Naive thymus-derived CD4-positive, alpha-beta T cell (primary cell): ENCODE measurements at regions not wholly inside any gene's neighbourhood (a gene's known extent, or its start where the extent isn't known, plus 50 kb on each side); places are given as distances from the start of the nearest gene placed in this dataset.

Source experiments
- ATAC-seq: fragments of 150-1000 bp; cut with Tn5 transposase; 2 replicates; pipeline ENCODE4 v1.10.0; 2021; ENCODE audit warnings: mild to moderate bottlenecking, moderate library complexity
- CTCF ChIA-PET: fragments of 350-600 bp; sonication (Branson Sonifier 250); formaldehyde crosslinking; loops from one replicate; lab custom pipeline; 2021; ENCODE audit warnings: antibody characterized with exemption; lab: Charles Lee
- POLR2A ChIA-PET: fragments of 350-600 bp; sonication (Branson Sonifier 250); formaldehyde crosslinking; loops from one replicate; lab custom pipeline; 2021; ENCODE audit warnings: antibody characterized with exemption, inconsistent platforms; lab: Charles Lee
- DNase-seq, 9 donors: peaks; one replicate each; pipeline versions ENCODE4 v3.0.0 to v3.0.0-alpha.2; 2020 to 2022; ENCODE audit warnings: mixed read lengths in 1 of 9
- H3K27ac ChIP-seq: one replicate; pipeline ENCODE4 v1.7.0; 2013; ENCODE audit warnings: mild to moderate bottlenecking, low read depth, low read length, moderate library complexity
- H3K27me3 ChIP-seq, 2 donors: one replicate each; pipeline ENCODE4 v1.7.0; 2013; ENCODE audit warnings: low read length in 2 of 2, mild to moderate bottlenecking in 2 of 2, moderate library complexity in 2 of 2; ENCODE audit not compliant: control insufficient read depth in 2 of 2, insufficient read depth in 2 of 2
- H3K36me3 ChIP-seq, 3 experiments: 1 replicate in 2 of 3; 2 replicates in 1 of 3; pipeline ENCODE4 v1.7.0; 2013; ENCODE audit warnings: low read length in 3 of 3, mild to moderate bottlenecking in 3 of 3, moderate library complexity in 1 of 3; ENCODE audit not compliant: insufficient read depth in 3 of 3, control insufficient read depth in 2 of 3
- H3K4me1 ChIP-seq, 2 donors: one replicate each; pipeline ENCODE4 v1.7.0; 2013; ENCODE audit warnings: low read length in 2 of 2, mild to moderate bottlenecking in 2 of 2, moderate library complexity in 1 of 2; ENCODE audit not compliant: control insufficient read depth in 2 of 2, insufficient read depth in 2 of 2
- H3K4me3 ChIP-seq: 2 replicates; pipeline ENCODE4 v1.7.0; 2013; ENCODE audit warnings: mild to moderate bottlenecking, low read length
- H3K9me3 ChIP-seq, 3 experiments: 1 replicate in 2 of 3; 2 replicates in 1 of 3; pipeline ENCODE4 v1.7.0; 2013; ENCODE audit warnings: low read length in 3 of 3; ENCODE audit not compliant: control insufficient read depth in 2 of 3
- H3K27ac Mint-ChIP-seq, 9 donors: one replicate each; pipeline ENCODE4 v1.8.0; 2020 to 2022; ENCODE audit warnings: mixed read lengths in 9 of 9, mild to moderate bottlenecking in 8 of 9, moderate library complexity in 5 of 9, inconsistent platforms in 2 of 9
- H3K27me3 Mint-ChIP-seq, 5 donors: one replicate each; pipeline ENCODE4 v1.8.0; 2021 to 2022; ENCODE audit warnings: mixed read lengths in 5 of 5, mild to moderate bottlenecking in 1 of 5
- H3K36me3 Mint-ChIP-seq, 5 donors: one replicate each; pipeline ENCODE4 v1.8.0; 2020 to 2022; ENCODE audit warnings: mixed read lengths in 5 of 5, mild to moderate bottlenecking in 3 of 5, inconsistent platforms in 1 of 5
- H3K4me1 Mint-ChIP-seq, 7 donors: one replicate each; pipeline ENCODE4 v1.8.0; 2020 to 2022; ENCODE audit warnings: mixed read lengths in 7 of 7, mild to moderate bottlenecking in 3 of 7, inconsistent platforms in 1 of 7
- H3K4me3 Mint-ChIP-seq, 10 donors: one replicate each; pipeline ENCODE4 v1.8.0; 2020 to 2022; ENCODE audit warnings: mild to moderate bottlenecking in 10 of 10, mixed read lengths in 10 of 10, moderate library complexity in 6 of 10, inconsistent platforms in 2 of 10
- H3K9me3 Mint-ChIP-seq, 11 donors: one replicate each; pipeline ENCODE4 v1.8.0; 2020 to 2022; ENCODE audit warnings: mixed read lengths in 11 of 11, mild to moderate bottlenecking in 4 of 11, inconsistent platforms in 1 of 11, moderate library complexity in 1 of 11
- intact Hi-C, 2 donors: fragments of 100-400 bp; cut with micrococcal nuclease; formaldehyde crosslinking; loops; one replicate each; pipeline ENCODE4 v1.15.1; 2023

DNA sequence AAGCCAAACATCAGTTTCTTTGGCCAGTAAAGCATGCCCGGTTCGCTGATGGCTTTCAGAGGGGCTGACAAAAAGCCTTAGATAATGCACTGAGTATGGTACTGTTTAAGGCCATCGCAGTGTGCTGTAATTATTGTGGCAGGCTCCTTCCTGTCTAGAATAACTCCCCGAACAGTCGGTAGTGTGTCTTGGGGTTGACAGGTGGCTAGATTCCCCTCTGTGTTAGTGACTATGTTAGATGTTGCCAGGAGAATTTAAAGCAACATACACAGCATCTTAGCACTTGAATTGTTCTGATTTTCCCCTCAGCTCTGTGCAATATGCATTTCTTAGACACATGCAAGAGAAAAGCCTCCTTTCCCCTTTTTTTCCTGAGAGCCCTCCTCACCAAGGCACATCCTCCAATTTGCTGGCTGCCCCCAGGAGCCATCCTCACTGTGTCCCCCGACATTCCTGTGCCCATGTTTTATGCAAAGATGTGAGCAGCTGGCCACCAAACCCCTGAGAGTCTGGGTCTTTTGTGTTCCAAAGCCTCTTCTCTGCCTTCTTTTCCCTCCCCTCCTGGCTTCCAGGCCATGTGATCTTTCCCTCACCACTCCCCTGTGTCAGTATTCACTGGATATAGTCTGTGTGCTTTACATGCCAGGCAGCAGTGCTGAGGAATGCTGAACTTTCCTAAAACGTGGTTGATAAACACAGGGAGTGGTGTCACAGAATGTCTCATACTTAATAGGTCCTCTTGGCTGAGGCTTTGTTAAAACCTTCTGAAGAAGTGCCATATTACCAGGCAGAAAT, 331.5 kb downstream of the HRH4 start:
- peaks cover 4 to 24% (median 6%) of the 10 kb centered on the region in 5 donors for H3K27me3 Mint-ChIP-seq
- H3K4me1 ChIP-seq = no peaks in the 10 kb centered on the region
- CTCF ChIA-PET = no interaction called here

DNA sequence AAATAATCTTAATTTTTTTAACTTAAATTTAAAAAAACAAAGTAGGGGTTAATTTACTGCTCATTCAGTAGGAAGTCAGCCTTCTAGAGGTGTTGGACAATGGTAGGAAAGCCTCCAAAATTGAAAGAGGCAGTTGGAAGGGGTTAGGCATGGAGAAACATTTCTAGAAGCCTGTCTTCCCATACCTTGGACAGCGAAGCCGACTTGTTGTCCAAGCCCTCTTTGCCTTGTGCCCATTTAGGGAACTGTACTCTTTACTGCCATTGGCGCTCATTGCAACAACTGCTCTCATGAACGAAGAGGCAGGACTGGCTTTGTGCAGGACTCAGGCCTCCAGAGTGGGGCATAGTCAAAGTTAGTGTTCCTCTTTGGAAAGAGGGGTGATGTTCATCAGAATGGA, 333.3 kb downstream of the HRH4 start:
- Mint-ChIP-seq H3K27ac (no peak overlapping the region), H3K9me3 (peaks cover 0 to 10% (median 2%) of the 10 kb centered on the region in 11 donors), H3K27me3 (peaks cover 4 to 24% (median 8%) of the 10 kb centered on the region in 5 donors), H3K4me3 (no peak overlapping the region), H3K4me1 (no peaks in the 10 kb centered on the region), H3K36me3 (no peaks in the 10 kb centered on the region)
- intact Hi-C loops = no loop called here
- Histone ChIP-seq H3K27me3 (no peaks in the 10 kb centered on the region), H3K9me3 (no peaks in the 10 kb centered on the region), H3K4me1 (no peaks in the 10 kb centered on the region), H3K27ac (no peak overlapping the region), H3K4me3 (no peak overlapping the region), H3K36me3 (no peaks in the 10 kb centered on the region)
- DNase-seq (no peak), ATAC-seq (no peak)
- ChIA-PET POLR2A (no interaction called here), CTCF (no interaction called here)

More for the DNA sequence above, 331.5 kb downstream of the HRH4 start:
- Histone ChIP-seq H3K4me3 (no peak overlapping the region), H3K27ac (no peak overlapping the region), H3K36me3 (no peaks in the 10 kb centered on the region), H3K27me3 (no peaks in the 10 kb centered on the region), H3K9me3 (no peaks in the 10 kb centered on the region)
- no peak for DNase-seq
- H3K9me3 Mint-ChIP-seq = peaks cover 0 to 19% (median 3%) of the 10 kb centered on the region in 11 donors
- H3K27ac Mint-ChIP-seq = no peak overlapping the region
- intact Hi-C loops = no loop called here
- POLR2A ChIA-PET = no interaction called here
- ATAC-seq = no peak
- no peak overlapping the region for H3K4me3 Mint-ChIP-seq
- no peaks in the 10 kb centered on the region for H3K36me3 Mint-ChIP-seq
- no peaks in the 10 kb centered on the region for H3K4me1 Mint-ChIP-seq

DNA sequence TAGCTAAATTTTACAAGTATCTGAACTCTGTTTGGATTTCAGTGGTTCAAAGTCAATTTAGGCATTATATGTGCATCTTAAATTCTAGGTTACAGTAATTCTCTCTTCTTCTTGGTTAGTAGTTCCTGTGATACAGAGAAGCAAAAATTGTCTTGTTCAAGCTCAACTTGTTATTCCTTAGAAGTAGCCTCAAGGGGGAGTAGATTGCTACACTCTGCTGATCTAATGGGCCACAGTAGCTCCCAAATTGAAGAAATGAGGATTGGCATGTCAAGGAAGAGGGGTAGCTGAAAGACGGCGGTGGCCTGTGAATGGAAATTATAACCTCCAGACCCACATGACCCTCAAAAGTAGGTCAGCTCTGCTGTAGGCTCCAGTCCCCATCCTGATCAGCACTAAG, 334.7 kb downstream of the HRH4 start:
- POLR2A ChIA-PET = no interaction called here
- Mint-ChIP-seq H3K27me3 (peaks cover 4 to 35% (median 15%) of the 10 kb centered on the region in 5 donors), H3K9me3 (peaks cover 0 to 6% (median 0%) of the 10 kb centered on the region in 11 donors), H3K4me3 (no peak overlapping the region), H3K27ac (no peak overlapping the region), H3K4me1 (no peaks in the 10 kb centered on the region), H3K36me3 (no peaks in the 10 kb centered on the region)
- H3K4me1 ChIP-seq = no peaks in the 10 kb centered on the region
- H3K27me3 ChIP-seq = no peaks in the 10 kb centered on the region
- no peak overlapping the region for H3K4me3 ChIP-seq
- CTCF ChIA-PET = no interaction called here
- H3K27ac ChIP-seq = no peak overlapping the region
- intact Hi-C loops = no loop called here
- H3K36me3 ChIP-seq = no peaks in the 10 kb centered on the region
- ATAC-seq (no peak), DNase-seq (no peak)
- no peaks in the 10 kb centered on the region for H3K9me3 ChIP-seq

DNA sequence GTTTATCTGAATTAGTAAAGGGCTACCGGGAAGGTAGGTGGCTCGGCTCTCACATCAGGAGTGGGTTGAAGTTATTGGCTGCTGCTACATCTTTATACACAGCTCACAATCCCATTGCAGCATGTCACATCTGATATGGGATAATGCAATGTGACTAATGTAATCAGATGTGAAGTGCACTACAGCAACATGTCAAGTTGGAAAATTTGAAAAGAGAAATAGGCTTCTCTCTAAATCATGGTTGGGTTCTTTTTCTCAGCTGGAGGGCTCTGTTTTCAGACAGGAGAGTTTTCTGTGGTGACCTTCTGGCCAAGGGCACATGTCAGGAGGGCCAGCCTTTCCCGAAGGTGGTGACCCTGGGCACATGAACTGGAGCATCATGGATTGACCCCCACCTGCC, 337.5 kb downstream of the HRH4 start:
- H3K27ac ChIP-seq = no peak overlapping the region
- H3K36me3 Mint-ChIP-seq = no peaks in the 10 kb centered on the region
- H3K27ac Mint-ChIP-seq = no peak overlapping the region
- ChIA-PET CTCF (interaction anchor here (0.7 kb wide), 2 partner anchors 18 to 336 kb away, joined by 3 read pairs; no protein-coding TSS in a partner anchor), POLR2A (no interaction called here)
- H3K9me3 Mint-ChIP-seq = peaks cover 0 to 6% (median 0%) of the 10 kb centered on the region in 11 donors
- no peak for ATAC-seq
- H3K4me3 Mint-ChIP-seq = no peak overlapping the region
- H3K4me1 Mint-ChIP-seq = no peaks in the 10 kb centered on the region
- no peak overlapping the region for H3K4me3 ChIP-seq
- H3K9me3 ChIP-seq = no peaks in the 10 kb centered on the region
- no peaks in the 10 kb centered on the region for H3K27me3 ChIP-seq
- no peaks in the 10 kb centered on the region for H3K4me1 ChIP-seq
- H3K36me3 ChIP-seq = no peaks in the 10 kb centered on the region
- intact Hi-C loops = no loop called here
- DNase-seq = no peak
- peaks cover 0 to 30% (median 12%) of the 10 kb centered on the region in 5 donors for H3K27me3 Mint-ChIP-seq

DNA sequence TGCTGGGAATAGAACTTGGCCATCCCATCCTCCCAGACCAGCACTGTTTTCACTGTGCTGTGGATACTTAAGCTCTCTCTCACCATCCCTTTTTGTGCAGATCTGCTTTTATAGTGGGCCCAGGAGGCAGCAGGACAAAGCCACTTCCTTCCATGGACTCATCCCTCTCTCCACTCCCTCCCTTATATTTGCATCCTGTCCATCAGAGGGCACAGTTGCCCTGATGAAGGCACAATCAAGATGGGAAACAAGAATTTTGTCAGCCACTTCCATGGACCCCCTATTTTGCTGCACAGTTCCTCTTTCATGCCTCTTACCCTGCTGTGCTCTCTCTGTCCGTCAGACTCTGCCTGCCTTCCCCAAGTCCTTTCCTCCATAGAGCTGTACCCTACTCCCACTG, 338.7 kb downstream of the HRH4 start:
- CTCF ChIA-PET = no interaction called here
- Mint-ChIP-seq H3K36me3 (no peaks in the 10 kb centered on the region), H3K9me3 (peaks cover 0 to 6% (median 0%) of the 10 kb centered on the region in 11 donors), H3K4me3 (no peak overlapping the region), H3K27me3 (peaks cover 0 to 30% (median 12%) of the 10 kb centered on the region in 5 donors), H3K27ac (no peak overlapping the region), H3K4me1 (no peaks in the 10 kb centered on the region)
- DNase-seq = no peak
- Histone ChIP-seq H3K27ac (no peak overlapping the region), H3K27me3 (no peaks in the 10 kb centered on the region), H3K4me1 (no peaks in the 10 kb centered on the region), H3K9me3 (no peaks in the 10 kb centered on the region), H3K36me3 (no peaks in the 10 kb centered on the region), H3K4me3 (no peak overlapping the region)
- POLR2A ChIA-PET = no interaction called here
- intact Hi-C loops = no loop called here
- no peak for ATAC-seq

DNA sequence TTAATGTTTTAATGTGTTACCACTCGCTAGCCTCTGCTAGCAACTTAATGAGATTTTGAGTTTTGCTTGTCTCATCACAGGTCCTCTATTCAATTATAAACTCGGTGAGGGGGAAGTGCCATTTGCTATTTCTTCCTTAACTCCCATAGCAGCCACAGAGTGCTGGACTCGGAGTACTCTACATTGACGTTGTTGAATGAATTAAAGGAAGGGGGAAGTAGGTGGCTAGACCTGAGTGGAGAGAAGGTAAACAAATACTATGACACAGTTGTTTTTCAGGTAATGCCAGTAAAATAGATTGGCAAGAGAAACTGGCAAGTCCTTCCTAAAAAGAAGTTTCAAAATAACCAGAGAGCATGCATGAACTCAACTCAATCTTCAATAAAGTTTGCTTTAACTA, 339.3 kb downstream of the HRH4 start:
- no peak for ATAC-seq
- Histone ChIP-seq H3K4me3 (no peak overlapping the region), H3K9me3 (no peaks in the 10 kb centered on the region), H3K27me3 (no peaks in the 10 kb centered on the region), H3K27ac (no peak overlapping the region), H3K36me3 (no peaks in the 10 kb centered on the region), H3K4me1 (no peaks in the 10 kb centered on the region)
- Mint-ChIP-seq H3K4me1 (no peaks in the 10 kb centered on the region), H3K36me3 (no peaks in the 10 kb centered on the region), H3K9me3 (peaks cover 0 to 6% (median 0%) of the 10 kb centered on the region in 11 donors), H3K4me3 (no peak overlapping the region), H3K27ac (no peak overlapping the region), H3K27me3 (peaks cover 0 to 30% (median 12%) of the 10 kb centered on the region in 5 donors)
- ChIA-PET POLR2A (no interaction called here), CTCF (no interaction called here)
- intact Hi-C loops = no loop called here
- DNase-seq = no peak

DNA sequence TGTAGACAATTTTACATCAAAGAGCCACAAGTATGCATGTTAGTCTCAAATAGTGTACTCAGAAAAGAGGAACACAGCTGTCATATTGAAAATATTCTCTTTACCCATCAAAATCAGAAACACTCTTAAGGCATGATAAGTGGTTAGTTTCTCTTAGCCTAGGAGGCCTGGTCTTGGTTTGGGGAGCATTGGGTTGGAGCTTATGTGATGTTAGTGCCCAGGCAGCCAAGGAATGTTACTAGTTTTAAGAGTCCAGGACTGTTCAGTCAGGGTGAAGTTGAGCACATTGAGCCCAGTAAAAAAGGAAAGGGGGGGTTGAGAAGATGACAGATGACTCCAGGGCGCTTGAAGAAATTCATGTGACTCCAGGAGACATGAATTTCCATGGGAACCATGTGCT, 340.6 kb downstream of the HRH4 start:
- no peak overlapping the region for H3K27ac Mint-ChIP-seq
- ChIA-PET CTCF (no interaction called here), POLR2A (no interaction called here)
- H3K27me3 Mint-ChIP-seq = peaks cover 0 to 23% (median 9%) of the 10 kb centered on the region in 5 donors
- intact Hi-C loops = no loop called here
- peak overlapping the region in 1 of 10 donors; percentile 20 for H3K4me3 Mint-ChIP-seq
- ATAC-seq (no peak), DNase-seq (no peak)
- H3K36me3 Mint-ChIP-seq = no peaks in the 10 kb centered on the region
- Histone ChIP-seq H3K27ac (no peak overlapping the region), H3K4me1 (no peaks in the 10 kb centered on the region), H3K36me3 (no peaks in the 10 kb centered on the region), H3K4me3 (no peak overlapping the region), H3K9me3 (no peaks in the 10 kb centered on the region), H3K27me3 (no peaks in the 10 kb centered on the region)
- H3K9me3 Mint-ChIP-seq = peaks cover 0 to 4% (median 0%) of the 10 kb centered on the region in 11 donors
- no peaks in the 10 kb centered on the region for H3K4me1 Mint-ChIP-seq
